ENCODE measurements at regions not wholly inside any gene's neighbourhood (a gene's known extent, or its start where the extent isn't known, plus 50 kb on each side); places are given as distances from the start of the nearest gene placed in this dataset.

DNA sequence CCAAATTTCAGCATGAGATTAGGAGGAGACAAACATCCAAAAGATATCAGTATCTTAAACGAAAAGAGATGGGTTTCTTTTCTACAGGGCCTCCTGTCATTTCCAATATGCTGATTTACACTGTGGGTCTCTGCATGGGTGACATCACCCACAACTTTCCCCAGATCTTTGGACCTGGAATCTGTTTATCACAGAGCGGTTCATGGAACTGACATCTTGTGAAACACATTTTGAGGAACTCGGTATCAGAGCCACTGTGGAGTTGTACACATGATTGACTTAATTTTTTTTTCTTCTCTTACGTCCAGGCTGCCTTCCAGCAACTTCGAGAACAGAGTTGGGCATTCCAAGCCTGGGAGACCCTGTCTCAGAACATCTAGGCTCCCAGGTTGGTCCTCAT lies 80.2 kb upstream of the SERP2 start:
- DNase-seq, result no peak

DNA sequence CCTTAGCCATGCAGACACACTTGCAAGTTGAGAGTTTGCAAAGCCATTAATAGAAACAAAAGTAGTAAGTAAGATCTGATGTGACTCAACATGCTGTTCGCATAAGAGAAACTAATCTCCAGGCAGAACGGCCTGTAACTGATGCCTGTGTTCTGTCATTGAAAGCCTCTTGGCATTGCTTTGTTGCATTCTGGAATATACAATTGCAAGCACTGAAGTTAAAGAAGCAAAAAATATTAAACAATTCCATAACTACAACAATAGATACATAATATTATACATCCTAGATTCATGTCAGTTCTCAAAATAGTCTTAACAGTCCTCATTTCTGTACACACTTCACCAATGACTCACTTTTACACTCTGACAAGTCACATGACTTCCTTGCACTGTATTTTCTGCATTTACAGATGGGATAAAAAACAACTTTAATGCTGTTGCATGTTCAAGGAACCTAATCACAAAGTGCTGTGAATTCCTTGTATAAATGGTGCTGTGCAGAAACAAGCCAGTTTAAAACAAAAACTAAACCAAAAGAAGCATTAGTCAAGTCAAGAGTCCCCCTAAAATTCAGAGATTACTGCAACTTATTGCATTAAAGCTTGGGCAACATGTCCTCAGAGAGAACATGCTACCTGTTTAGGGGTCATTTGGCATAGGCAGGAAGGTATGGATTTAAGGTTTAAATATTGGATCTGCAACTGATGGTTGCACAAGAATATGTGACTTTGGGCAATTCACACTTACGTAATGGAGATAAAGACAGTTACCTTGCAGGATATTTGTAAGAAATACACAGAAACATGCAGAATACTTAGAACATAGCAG lies 79.5 kb upstream of the SERP2 start:
- DNase-seq, result peak; percentile 51

DNA sequence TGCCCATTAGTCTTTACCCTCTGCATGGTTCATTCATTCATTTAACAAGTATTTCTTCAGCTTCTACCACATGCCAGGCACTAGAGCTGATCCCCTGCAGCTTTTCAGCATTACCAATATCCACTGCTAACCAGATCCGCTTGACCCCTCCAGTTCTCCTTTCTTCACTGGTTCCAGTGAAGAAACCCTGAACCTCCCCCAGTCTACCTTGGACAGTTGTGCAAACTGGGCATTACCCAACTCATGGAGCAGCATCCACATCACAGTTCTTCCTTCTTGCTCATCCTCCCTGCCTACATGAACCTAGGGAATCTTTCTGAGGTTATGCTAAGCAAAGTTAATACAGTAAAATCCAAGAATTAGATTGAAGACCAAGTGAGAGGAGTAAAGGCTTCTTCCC lies 78.7 kb upstream of the SERP2 start:
- no peak for DNase-seq

DNA sequence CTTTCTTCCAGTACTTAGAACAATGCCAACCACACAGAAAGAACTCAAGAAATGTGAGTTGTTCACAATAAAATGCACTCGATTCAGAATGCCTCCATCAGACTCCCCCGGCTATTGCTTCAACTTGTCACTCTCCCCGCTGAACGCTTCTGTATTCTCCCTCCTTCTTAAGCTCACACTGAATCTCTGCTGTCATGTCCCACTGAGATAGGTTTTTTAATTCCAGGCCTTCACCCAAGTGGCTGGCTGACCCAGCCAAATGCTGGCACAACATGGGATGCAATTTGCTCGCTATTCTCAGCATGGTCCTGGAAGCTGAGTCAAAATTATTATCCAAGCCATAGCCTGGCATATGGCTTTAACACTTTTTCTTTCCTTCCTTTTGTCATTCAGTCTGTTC lies 76.8 kb upstream of the SERP2 start:
- no peak for DNase-seq

DNA sequence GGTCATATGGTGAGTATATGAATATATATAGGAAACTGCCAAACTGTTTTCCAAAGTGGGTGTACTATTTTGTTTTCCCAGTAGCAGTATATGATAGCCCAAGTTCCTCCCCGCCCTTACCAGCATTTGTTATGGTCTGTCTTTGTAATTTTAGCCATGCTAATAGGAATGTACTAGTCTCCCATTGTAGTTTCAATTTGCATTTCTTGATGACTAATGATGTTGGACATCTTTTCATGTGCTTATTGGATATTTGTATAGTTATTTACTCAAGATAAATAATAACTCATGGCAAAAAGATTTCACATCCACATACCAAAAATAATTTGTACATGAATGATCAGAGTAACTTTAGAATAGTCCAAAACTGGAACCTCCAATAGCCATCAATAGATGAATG lies 75.3 kb upstream of the SERP2 start:
- DNase-seq, result no peak

DNA sequence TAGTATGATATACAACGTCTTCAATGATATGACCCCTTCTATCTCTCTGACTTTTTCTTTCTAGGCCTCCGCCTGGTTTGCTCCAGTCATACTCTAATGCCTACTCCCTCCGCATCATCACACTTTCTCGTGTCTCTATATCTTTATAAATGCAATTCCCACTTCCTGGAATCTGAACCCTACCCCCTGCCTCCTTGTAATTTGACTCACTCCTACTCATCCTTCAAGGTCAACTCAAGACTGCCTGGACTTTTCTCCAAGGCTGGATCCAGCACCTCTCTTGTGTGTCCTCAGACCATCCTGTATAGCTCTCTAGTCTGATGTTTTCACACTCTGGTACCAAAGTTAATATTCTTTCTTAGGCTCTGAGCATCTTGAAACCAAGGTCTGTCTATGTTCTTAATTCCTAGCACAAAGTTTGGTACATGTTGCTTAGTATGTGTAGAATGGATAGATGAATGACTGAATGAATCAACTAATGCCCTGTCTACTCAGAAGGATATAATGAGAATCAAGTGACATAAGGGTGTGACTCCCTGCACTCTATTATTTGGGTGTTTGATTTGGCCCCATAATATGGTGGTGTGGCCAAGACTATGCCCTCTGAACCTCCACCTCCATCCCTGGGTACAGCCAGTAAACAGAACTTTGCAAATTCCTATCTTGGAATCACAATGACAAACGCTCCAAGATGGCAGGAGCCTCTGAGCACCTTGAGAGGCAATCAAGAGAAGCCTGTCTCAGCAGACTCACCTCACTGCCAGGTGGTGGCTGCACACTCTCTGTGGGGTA lies 74.3 kb upstream of the SERP2 start:
- DNase-seq, result no peak

DNA sequence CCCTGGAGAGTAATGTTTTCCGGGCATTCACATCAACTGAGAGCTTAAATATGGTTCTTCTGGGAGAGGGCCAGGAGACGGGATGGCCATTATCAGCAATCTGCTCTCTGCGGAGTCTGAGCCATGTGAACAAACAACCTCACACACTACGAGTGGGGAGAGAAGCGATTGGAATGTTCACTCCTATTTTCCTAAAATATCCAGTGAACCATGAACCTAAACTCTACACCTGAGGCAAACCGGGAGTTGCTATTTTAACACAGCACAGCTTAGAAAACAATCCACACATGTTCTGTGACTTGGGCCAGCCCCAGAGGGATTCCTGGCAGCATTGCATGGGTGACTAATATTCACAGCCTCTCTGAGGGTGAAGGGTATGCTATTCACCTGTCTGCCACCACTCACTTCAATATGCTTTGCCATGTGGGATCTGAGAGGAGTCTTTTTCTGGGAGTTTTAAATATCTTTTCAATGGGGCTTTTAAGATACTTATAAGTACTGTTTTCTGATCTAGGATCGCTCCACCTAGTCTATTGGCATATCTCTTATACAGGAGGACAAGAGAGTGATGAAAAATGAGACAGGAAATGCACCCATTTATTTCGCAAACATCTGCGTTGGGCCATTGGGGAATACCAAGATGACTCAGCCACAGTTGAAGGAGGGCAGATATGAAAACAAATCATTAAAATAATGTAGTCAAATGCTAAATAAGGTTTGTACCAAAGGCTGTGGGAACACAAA lies 72.6 kb upstream of the SERP2 start:
- DNase-seq, result peak; percentile 81

DNA sequence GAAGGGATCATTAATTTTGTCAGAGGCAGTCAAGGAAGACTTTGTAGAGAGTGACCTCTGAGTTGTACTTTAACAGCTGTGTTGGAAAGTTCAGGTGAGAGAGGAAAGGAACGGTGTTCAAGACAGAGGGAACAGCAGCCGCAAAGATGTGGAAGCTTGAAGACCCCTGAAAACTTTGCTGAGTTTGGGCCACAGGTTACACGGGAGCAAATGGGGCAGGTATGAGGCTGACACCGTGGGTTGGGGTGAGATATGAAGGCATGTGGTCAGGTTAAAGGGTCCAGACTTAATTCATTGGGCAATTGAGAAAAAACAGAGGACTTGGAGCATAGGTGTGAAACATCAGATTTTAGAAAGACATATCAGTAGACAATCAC lies 72.0 kb upstream of the SERP2 start:
- DNase-seq, result no peak

DNA sequence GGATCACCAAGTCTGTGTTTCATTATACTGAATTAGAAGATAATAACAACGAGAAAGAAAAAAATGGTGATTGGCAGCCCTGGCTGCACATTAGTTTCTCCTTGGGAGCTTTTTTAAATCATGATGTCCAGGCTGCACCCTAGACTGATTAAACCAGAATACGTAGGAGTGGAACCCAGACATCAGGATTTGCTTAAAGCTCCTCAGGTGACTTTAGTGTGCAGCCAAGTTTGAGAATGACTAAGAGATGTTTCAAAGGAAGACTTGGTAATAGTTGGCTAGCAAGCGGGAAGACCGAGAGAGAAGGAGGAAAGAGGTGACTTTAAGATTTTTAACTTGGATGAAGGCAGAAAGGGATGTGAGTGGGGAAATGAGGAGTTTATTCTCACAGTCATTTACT lies 71.4 kb upstream of the SERP2 start:
- DNase-seq, result no peak

DNA sequence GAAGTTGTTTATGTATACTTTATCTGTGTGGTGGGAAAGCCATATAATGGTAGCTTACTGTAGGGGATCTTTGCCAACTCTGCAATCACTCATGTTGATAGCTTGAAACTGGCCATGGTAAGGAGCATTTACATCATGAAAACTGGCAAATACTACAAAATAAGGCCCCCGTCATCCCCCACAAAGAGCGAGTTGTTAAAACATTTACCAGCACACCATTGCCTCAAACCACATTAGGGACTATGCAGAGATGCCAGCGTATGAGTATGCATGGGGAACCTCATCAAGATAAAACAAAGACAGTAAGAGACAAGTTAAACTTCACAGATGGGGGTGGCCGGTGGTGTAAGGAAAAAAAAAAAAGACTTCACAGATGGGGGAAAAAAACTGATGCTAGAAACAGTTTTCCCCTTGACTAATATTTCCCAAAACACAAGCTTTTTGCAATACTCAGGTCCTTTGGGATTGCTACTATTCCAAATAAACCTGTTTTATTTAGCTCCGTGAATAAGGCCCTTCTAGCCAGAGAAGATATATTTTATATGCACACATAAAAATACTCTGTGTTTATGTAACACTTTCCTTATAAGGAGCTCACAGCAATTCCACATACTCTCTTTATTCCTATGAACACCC lies 70.6 kb upstream of the SERP2 start:
- DNase-seq, result no peak

DNA sequence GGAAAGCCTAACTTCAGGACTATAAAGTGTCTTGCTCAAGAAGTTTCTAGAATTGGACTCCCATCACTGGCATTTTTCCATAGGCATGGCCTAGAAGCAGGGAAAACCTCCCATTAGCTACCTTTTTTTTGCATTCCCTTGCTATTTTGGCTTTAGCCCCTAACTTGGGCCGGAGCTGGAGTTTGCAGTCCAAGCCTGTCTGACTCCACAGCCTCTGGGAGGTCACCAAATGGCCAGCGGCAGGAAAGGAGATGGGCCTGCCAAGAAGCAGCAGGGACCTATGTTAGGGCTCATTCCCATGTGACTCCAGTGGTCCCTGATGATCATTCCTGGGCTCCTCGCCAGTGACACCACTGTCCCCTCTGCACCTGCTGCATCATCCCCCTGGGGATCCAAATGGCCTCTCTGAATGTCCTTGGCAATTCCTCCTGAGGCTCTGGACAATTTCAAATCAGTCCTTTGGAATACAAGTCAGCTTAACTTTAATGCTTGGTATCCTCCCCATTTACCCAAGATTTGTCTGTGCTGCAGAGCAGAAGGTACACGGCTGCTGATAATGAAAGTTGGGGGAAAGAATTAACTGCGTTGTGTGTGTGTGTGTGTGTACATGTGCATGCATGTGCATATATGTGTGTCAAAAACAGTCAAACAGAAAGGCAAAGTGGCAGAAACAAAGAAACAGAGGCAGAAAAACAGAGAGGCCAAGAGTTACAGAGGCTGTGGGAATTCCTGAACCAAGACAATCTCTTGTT lies 69.8 kb upstream of the SERP2 start:
- peak; percentile 26 for DNase-seq

DNA sequence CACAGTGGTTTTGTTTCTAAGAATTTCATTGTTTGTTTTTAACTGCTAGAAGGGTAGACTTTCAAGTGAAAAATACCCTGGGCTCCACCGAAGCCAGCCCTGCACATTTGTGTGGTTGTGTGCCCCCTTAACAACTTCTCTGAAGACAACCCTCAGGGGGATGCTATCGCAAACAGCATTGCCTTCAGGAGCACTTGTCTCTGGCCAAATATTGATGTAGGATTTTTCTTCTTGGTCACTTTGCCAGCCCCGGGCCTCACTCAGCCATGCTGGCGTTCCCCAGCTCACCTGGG lies 69.2 kb upstream of the SERP2 start:
- DNase-seq, result no peak

DNA sequence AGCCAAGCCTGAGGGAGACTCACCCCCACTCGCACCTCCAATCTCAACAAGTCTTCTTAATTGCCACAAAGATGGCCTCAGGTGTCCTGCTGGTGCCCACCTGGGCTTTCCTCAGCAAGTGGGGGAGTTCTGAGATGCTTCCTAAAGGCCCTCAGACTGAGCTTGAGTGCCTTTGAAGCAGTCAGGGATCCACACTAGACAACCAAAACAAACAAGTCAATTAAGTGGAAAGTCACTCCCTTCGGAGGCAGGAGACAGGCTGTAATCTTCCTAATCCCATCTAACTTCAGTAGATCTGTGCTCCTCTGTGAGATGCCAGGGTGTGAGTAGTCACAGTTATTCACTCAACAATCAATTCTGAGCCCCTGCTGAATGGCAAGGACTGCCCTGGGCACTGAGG lies 68.3 kb upstream of the SERP2 start:
- no peak for DNase-seq

DNA sequence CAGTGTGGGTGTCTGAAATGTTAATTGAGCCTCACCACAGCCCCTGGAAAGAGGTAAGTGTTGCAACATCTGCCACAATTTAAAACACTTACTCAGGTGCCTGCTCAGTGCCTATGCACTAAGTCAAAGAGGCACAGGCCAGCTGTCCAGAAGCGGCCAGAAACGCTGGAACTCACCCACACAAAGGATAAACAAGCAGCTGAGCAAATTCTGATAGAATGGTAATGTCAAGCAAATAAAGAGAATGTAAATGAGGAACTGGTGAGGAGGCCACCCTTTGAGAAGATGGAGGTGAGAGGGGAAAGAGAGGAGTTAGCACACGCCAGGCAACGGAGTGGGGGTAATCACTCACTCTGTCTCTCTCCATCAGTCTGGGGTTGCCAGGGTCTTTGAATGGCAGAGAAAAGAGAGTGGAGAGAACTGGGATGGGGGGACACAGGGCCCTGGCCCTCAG lies 67.7 kb upstream of the SERP2 start:
- DNase-seq, result no peak

DNA sequence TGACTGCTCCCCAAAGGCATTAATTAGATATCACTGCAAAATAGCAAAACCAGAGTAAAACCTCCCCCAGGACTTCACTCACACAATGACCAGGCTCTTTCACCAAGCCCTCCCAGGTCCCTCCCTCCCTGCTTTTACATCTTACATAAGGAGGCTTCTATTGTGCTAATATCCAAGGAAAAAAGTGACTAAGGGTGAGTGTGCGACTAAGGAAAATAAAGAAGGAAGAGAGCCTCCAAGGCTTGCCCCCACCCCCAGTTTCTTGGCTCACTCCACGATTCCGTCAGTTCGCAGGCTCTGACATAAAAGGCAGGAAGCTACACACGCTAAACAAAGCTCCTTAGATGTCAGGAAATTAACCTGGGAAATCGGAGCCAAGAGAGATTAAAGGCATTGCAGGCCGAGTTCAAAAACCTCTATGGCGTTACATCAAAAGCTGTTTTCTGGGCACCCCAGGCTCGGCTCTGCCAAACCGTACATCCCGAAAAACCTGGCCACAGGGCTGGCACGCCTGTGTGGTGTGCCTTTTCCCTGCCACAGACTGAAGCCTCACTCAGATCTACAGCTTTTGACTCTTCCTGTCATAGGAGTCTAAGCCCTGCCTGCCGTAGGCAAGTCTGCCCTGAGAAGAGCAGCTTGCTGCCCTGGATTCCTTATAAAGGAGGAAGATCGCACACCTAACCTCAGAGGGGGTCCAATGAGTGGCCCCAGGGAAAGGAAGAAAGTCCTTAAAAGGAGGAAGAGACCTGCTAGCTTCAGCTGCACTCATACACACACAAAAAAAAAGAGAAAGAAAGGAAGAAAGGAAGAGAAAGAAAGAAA lies 67.0 kb upstream of the SERP2 start:
- DNase-seq, result no peak

DNA sequence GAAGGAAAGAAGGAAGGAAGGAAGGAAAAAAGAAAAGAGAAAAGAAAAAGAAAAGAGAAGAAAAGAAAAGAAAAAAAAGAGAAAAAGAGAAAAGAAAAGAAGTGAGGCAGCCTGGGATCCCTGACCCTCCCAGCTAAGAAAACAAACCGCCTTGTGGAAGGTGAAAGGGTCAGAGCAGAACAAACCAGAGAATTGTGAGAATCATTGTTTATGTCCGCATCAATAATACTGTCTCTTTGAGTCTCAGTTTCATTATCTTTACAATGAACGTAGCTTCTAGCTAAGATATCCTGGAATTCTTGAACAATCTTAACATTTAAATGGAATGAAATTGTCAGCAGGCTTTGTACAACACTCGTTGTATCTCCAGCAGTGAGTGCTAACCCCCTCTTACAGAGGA lies 66.4 kb upstream of the SERP2 start:
- no peak for DNase-seq

DNA sequence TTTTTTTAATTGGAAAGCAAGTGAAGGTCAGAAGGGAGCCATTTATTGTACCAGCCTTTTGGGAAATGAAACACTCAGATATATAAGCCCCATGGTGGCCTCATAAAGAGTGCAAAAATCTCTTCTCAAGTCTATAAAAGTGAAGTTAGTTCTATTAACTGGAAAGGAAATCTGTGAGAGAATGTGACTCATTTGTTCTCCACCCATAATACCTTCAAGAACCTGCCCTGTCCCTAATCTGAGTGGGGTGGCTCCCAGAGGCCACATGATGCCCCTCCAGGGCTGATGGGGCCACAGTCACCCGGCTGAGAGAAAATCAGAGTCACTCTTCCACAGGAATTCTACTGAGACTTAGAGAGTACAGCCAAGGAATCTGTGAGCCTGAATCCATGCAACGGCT lies 65.8 kb upstream of the SERP2 start:
- DNase-seq, result no peak

DNA sequence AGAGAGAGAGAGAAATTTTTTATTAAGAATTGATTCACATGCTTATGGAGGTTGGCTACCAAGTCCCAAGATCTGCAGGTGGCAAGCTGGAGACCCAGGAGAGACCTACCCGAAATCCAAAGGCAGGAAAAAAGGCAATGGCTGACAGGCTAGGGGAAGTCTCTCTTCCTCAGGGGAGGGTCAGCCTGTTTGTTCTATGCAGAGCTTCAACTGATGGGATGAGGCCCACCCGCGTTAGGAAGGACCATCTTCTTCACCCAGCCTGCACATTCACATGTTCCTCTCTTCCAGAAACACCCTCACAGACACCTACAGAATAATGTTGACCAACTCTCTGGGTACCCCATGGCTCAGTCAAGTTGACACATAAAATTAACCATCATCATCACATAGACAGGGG lies 65.3 kb upstream of the SERP2 start:
- DNase-seq, result no peak

DNA sequence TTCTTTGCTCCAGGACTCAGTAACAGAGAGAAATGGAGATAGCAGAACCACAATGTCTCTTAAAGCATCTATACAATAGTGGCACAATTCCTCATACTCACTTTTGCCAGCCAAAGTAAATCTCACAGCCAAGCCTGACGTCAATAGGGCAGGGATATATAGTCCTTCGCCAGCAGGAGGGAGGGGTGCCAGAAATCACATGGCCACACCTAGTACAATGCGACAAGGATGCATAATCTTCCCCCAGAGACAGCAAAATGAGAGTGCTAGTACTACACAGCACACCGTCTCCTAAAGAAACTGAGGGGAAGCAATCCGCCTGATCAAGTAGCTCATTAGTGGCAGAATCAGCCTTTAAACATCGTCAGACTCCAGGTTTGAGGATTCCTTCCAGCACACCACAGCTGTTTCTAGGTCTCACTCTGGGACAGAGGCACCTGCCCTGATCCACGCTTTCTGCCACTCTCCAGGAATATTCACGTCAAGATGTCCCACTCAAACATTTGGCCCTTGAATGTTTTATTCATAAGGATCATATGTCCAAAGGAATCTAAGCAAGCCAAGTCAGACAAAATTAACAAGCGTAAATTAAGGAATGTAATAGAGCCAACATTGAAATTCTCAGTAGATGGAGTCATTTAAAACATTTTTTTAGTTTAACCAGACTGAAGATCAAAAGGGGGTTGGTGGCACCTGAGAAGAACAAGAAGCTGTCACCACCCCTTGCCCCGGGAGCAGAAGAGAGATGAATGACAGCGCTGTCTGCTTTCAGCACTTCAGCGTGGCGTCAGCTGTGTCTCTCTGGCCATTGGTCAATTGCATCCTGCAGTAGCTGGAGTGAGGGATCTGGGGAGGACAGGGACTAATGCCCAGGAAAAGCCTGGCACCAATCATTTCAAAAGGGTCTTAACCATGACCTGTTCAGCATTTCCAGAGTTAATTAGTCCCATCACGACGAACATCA lies 63.5 kb upstream of the SERP2 start:
- DNase-seq, result no peak

DNA sequence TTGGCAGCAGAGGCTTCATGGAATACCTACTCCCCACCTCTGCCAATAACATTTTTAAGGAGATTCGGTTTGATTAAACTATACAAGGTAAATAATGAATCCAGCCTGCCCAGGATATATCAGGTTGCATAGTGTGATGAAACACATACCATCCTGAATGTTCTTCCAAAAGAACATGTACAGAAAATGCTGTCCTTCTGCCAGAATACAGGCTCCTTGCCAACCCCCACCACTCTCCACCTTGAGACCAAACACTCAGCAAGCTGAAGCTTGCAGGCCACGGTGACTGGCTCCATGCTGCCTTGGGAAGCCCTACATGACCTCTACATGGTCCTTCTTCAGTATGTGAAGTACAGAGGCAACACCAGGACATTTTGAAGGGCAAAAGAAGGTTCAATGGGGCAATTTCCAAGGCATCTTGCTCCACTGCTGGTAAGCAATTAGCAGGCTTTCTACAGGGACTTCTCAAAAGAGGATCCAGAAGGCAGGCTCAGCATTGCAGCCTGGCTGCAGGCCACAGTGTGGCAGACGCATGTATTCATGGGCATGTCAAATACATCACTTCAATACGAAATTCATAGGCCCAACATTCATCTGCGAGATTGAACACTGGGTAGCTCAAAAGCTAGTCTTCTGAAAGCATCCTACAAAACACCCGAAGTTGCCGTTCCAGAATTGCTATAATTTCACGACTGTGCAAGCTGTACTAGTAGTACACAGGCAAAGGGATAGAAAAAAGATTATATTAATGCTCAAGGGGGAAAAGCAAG lies 62.4 kb upstream of the SERP2 start:
- no peak for DNase-seq
